MM.1S (cell line): ENCODE measurements at regions not wholly inside any gene's neighbourhood (a gene's known extent, or its start where the extent isn't known, plus 50 kb on each side); places are given as distances from the start of the nearest gene placed in this dataset.

Experiments used
- CTCF ChIP-seq: fragments of 300-600 bp; sonication (generic); IDR thresholded peaks from 2 replicates; pipeline ENCODE4 v1.5.1; 2016; ENCODE audit warnings: antibody characterized with exemption, low read length, mixed read lengths
- EZH2 ChIP-seq: fragments of 300-600 bp; sonication (generic); optimal IDR thresholded peaks from 2 replicates; pipeline ENCODE3; 2017; ENCODE audit warnings: low read depth, mild to moderate bottlenecking, antibody characterized with exemption, low read length, mixed read lengths
- EZH2phosphoT487 ChIP-seq: fragments of 300-600 bp; sonication (generic); IDR thresholded peaks from 2 replicates; pipeline ENCODE4 v1.6.1; 2018; ENCODE audit warnings: antibody characterized with exemption, low read length

DNA sequence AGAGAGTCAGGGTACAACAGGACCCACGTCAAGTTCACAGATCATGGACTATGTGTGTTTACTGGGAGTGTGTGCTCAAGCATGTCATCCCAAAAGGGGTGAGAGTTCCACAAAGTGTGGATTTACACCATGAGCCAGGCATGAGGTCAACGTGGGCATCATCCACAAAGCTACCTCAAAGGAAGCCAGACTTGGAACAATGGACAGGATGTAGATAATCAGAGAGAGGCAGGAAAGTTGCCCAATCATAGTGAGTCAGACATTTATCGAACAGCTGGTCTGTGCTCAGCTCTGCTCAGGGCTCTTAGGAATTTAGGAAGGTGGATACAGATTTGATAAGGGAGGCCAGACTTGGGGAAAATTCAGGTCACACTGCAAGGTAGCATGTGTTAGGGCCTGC is 317.2 kb upstream of the CDYL start:
- no peak for TF ChIP-seq CTCF
- TF ChIP-seq EZH2, result no peak
- no peak for TF ChIP-seq EZH2phosphoT487
